RWPE2 (cell line): ENCODE measurements at regions not wholly inside any gene's neighbourhood (a gene's known extent, or its start where the extent isn't known, plus 50 kb on each side); places are given as distances from the start of the nearest gene placed in this dataset.

ENCODE experiments used
- ATAC-seq: fragments of 200-7000 bp; cut with Tn5 transposase; 3 replicates; pipeline ENCODE4 v1.9.1; 2021; ENCODE audit warnings: low read depth
- DNase-seq: peaks from one replicate; pipeline ENCODE4 v3.0.0-alpha.2; 2020; ENCODE audit warnings: low spot score
- H3K27ac ChIP-seq: fragments of 450-650 bp; 2 replicates; pipeline ENCODE4 v1.5.1; 2017; ENCODE audit warnings: mild to moderate bottlenecking; ENCODE audit not compliant: poor library complexity, severe bottlenecking
- H3K27me3 ChIP-seq: fragments of 250-450 bp; sonication (Bioruptor Pico); 2 replicates; pipeline ENCODE4 v1.5.1; 2021; ENCODE audit warnings: mild to moderate bottlenecking, moderate library complexity; ENCODE audit not compliant: insufficient read depth, poor library complexity, severe bottlenecking
- H3K36me3 ChIP-seq: fragments of 250-450 bp; sonication (Bioruptor Pico); 2 replicates; pipeline ENCODE4 v1.5.1; 2020; ENCODE audit warnings: low read depth, mild to moderate bottlenecking, moderate library complexity
- H3K4me1 ChIP-seq: fragments of 250-450 bp; sonication (Bioruptor Pico); 2 replicates; pipeline ENCODE4 v1.5.1; 2021; ENCODE audit warnings: mild to moderate bottlenecking, moderate library complexity; ENCODE audit not compliant: insufficient read depth, poor library complexity, severe bottlenecking
- H3K4me3 ChIP-seq: fragments of 250-450 bp; sonication (Bioruptor Pico); 2 replicates; pipeline ENCODE4 v1.5.1; 2021; ENCODE audit warnings: mild to moderate bottlenecking, moderate library complexity; ENCODE audit not compliant: severe bottlenecking
- H3K9me3 ChIP-seq: fragments of 250-450 bp; sonication (Bioruptor Pico); 2 replicates; pipeline ENCODE4 v1.5.1; 2021; ENCODE audit warnings: mild to moderate bottlenecking, moderate library complexity; ENCODE audit not compliant: severe bottlenecking
- CTCF ChIP-seq: fragments of 450-650 bp; IDR thresholded peaks from one replicate; pipeline ENCODE4 v1.5.1; 2017; ENCODE audit warnings: mild to moderate bottlenecking, moderate library complexity; ENCODE audit not compliant: poor library complexity, severe bottlenecking

GRCh38 chr7:145331522-145331921, 495.7 kb upstream of the TPK1 start:
- no peak for ATAC-seq
- no peaks in the 10 kb centered on the region for H3K27me3 ChIP-seq
- no peak overlapping the region for H3K4me3 ChIP-seq
- TF ChIP-seq CTCF = no peak
- no peak for DNase-seq
- H3K36me3 ChIP-seq = no peaks in the 10 kb centered on the region
- H3K9me3 ChIP-seq = peaks cover 3% of the 10 kb centered on the region
- no peaks in the 10 kb centered on the region for H3K4me1 ChIP-seq
- H3K27ac ChIP-seq = no peak overlapping the region

GRCh38 chr7:145331076-145331475, 495.2 kb upstream of the TPK1 start:
- no peak overlapping the region for H3K27ac ChIP-seq
- no peak for DNase-seq
- no peaks in the 10 kb centered on the region for H3K36me3 ChIP-seq
- H3K27me3 ChIP-seq = no peaks in the 10 kb centered on the region
- no peak for TF ChIP-seq CTCF
- H3K4me1 ChIP-seq = no peaks in the 10 kb centered on the region
- peaks cover 3% of the 10 kb centered on the region for H3K9me3 ChIP-seq
- ATAC-seq = no peak
- no peak overlapping the region for H3K4me3 ChIP-seq

GRCh38 chr7:145327646-145328045, 491.8 kb upstream of the TPK1 start:
- Histone ChIP-seq H3K27me3 (no peaks in the 10 kb centered on the region), H3K36me3 (no peaks in the 10 kb centered on the region), H3K4me1 (no peaks in the 10 kb centered on the region), H3K4me3 (no peak overlapping the region), H3K27ac (no peak overlapping the region), H3K9me3 (peaks cover 3% of the 10 kb centered on the region)
- no peak for DNase-seq
- ATAC-seq = no peak
- no peak for TF ChIP-seq CTCF

DNA sequence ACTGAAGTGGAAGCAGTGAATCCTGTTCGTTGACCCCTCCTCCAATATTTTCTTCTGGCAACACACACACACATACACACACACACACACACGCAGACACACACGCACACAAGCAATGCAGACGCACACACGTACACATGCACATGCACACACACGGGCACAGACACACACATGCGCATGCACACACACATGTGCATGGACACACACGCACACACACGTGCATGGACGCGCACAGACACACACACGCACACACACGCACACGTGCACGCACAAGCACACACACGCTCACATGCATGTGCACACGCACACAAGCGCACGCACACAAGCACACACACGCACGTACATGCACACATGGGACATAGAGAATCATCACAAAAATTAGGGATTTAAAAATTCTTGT, 488.2 kb upstream of the TPK1 start:
- DNase-seq = no peak
- Histone ChIP-seq H3K9me3 (peaks cover 3% of the 10 kb centered on the region), H3K4me1 (no peaks in the 10 kb centered on the region), H3K36me3 (no peaks in the 10 kb centered on the region), H3K27ac (no peak overlapping the region), H3K4me3 (no peak overlapping the region), H3K27me3 (no peaks in the 10 kb centered on the region)
- no peak for TF ChIP-seq CTCF
- no peak for ATAC-seq

DNA sequence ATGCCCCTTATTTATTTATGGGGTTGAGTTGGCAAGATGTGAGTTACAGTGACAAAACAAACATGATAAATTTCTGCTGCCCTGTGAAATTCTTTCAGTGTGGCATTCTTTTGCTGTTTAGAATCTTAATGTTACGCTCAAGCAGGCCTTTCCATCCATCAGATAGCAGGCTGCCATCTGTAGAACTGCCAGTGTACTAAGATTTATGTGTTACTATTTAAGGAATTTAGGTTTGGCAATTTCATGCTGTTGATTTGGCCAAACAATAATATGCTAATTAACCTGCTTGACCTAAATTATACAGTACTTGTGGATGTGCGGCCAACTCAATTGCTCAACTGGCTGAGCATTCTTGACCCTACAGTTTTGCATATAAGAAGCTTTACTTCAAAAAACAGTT, 477.7 kb upstream of the TPK1 start:
- ATAC-seq (no peak), DNase-seq (no peak)
- H3K27me3 ChIP-seq = no peaks in the 10 kb centered on the region
- no peaks in the 10 kb centered on the region for H3K9me3 ChIP-seq
- no peak overlapping the region for H3K4me3 ChIP-seq
- no peaks in the 10 kb centered on the region for H3K4me1 ChIP-seq
- H3K27ac ChIP-seq = no peak overlapping the region
- H3K36me3 ChIP-seq = no peaks in the 10 kb centered on the region
- no peak for TF ChIP-seq CTCF
